ENCODE measurements at regions not wholly inside any gene's neighbourhood (a gene's known extent, or its start where the extent isn't known, plus 50 kb on each side); places are given as distances from the start of the nearest gene placed in this dataset.

- Histone ChIP-seq H3K9me1 (replicated peaks; ENCODE audit: control insufficient read depth, extremely low read depth, insufficient read depth, low read length) (no peaks in the 10 kb centered on the region), H2AFZ (ENCODE audit: low read depth, low read length) (no peak overlapping the region), H3K4me2 (ENCODE audit: insufficient read depth, low read length) (no peak overlapping the region), H4K20me1 (replicated peaks; ENCODE audit: control insufficient read depth, extremely low read depth, insufficient read depth, low read length) (no peaks in the 10 kb centered on the region), H3K9ac (replicated peaks; ENCODE audit: extremely low read depth, insufficient read depth, low read length) (no peak overlapping the region), H3K27me3 (ENCODE audit: control insufficient read depth in 2 of 2, insufficient read depth in 2 of 2, low read length in 2 of 2) (no peaks in the 10 kb centered on the region), H3K4me1 (ENCODE audit: control insufficient read depth, extremely low read depth, insufficient read depth, low read length) (peaks cover 4% of the 10 kb centered on the region), H3K79me2 (ENCODE audit: control insufficient read depth, insufficient read depth, low read length) (no peaks in the 10 kb centered on the region), H3K9me3 (replicated peaks; ENCODE audit: control insufficient read depth, insufficient read depth, low read length) (no peaks in the 10 kb centered on the region), H3K27ac (ENCODE audit: insufficient read depth, low read depth, low read length) (no peak overlapping the region), H3K36me3 (ENCODE audit: control insufficient read depth in 2 of 2, extremely low read depth in 1 of 2, insufficient read depth in 2 of 2, low read length in 2 of 2) (no peaks in the 10 kb centered on the region), H3K4me3 (replicated peaks in 1 of 3; ENCODE audit: insufficient read depth in 1 of 3, low read depth in 1 of 3, low read length in 3 of 3) (no peak overlapping the region)
- intact Hi-C loops (cut with micrococcal nuclease) (loop anchor here (5.0 kb wide), 1 partner anchor 92 kb away; the partner anchor contains the start of gene ETS2), dilution Hi-C loops (cut with MboI; ENCODE audit: extremely low pct_ligation_motif_present, low sequenced_read_pairs) (no loop called here)
- ChIA-PET POLR2A (no interaction called here), CTCF (interaction anchor here (1.0 kb wide), 1 partner anchor 11 kb away, joined by 3 read pairs; no protein-coding TSS in a partner anchor)
- no TSS peak for BruUV-seq (replicated peaks)
- DNase-seq (ENCODE audit: low read depth, low spot score) (no peak), FAIRE-seq (no peak)
- TF ChIP-seq MYC (IDR thresholded peaks at IDR 0.05; ENCODE audit: low read depth, low read length) = no peak
Measured at GRCh38 chr21:38899277-38899947, 93.7 kb downstream of the ETS2 start.

- dilution Hi-C loops (cut with MboI; ENCODE audit: extremely low pct_ligation_motif_present, low sequenced_read_pairs) = no loop called here
- intact Hi-C loops (cut with micrococcal nuclease) = loop anchor here (5.0 kb wide), 1 partner anchor 91 kb away; the partner anchor contains the start of gene ETS2
- no peaks in the 10 kb centered on the region for H3K36me3 ChIP-seq (ENCODE audit: control insufficient read depth in 2 of 2, extremely low read depth in 1 of 2, insufficient read depth in 2 of 2, low read length in 2 of 2)
Measured at GRCh38 chr21:38898422-38899096, 92.8 kb downstream of the ETS2 start.

More at GRCh38 chr21:38898422-38899096, 92.8 kb downstream of the ETS2 start:
- no peaks in the 10 kb centered on the region for H4K20me1 ChIP-seq (replicated peaks; ENCODE audit: control insufficient read depth, extremely low read depth, insufficient read depth, low read length)
- no TSS peak for BruUV-seq (replicated peaks)
- no peak overlapping the region for H3K4me2 ChIP-seq (ENCODE audit: insufficient read depth, low read length)
- FAIRE-seq (no peak), DNase-seq (ENCODE audit: low read depth, low spot score) (peak; percentile 32)
- no peaks in the 10 kb centered on the region for H3K27me3 ChIP-seq (ENCODE audit: control insufficient read depth in 2 of 2, insufficient read depth in 2 of 2, low read length in 2 of 2)
- no peak for TF ChIP-seq FOS (IDR thresholded peaks at IDR 0.05; ENCODE audit: borderline replicate concordance, insufficient read depth, low read length)
- peak; percentile 28 for TF ChIP-seq JUN (IDR thresholded peaks at IDR 0.05; ENCODE audit: borderline replicate concordance, insufficient read depth, insufficient read length, low read depth)
- peaks cover 4% of the 10 kb centered on the region for H3K4me1 ChIP-seq (ENCODE audit: control insufficient read depth, extremely low read depth, insufficient read depth, low read length)
- no peaks in the 10 kb centered on the region for H3K9me1 ChIP-seq (replicated peaks; ENCODE audit: control insufficient read depth, extremely low read depth, insufficient read depth, low read length)
- H3K4me3 ChIP-seq (replicated peaks in 1 of 3; ENCODE audit: insufficient read depth in 1 of 3, low read depth in 1 of 3, low read length in 3 of 3) = no peak overlapping the region
- CTCF ChIA-PET = interaction anchor here (1.0 kb wide), 1 partner anchor 10 kb away, joined by 3 read pairs; no protein-coding TSS in a partner anchor
- no peaks in the 10 kb centered on the region for H3K9me3 ChIP-seq (replicated peaks; ENCODE audit: control insufficient read depth, insufficient read depth, low read length)
- no peak overlapping the region for H2AFZ ChIP-seq (ENCODE audit: low read depth, low read length)
- POLR2A ChIA-PET = no interaction called here
- no peak overlapping the region for H3K9ac ChIP-seq (replicated peaks; ENCODE audit: extremely low read depth, insufficient read depth, low read length)
- H3K79me2 ChIP-seq (ENCODE audit: control insufficient read depth, insufficient read depth, low read length) = no peaks in the 10 kb centered on the region
- H3K27ac ChIP-seq (ENCODE audit: insufficient read depth, low read depth, low read length) = no peak overlapping the region

Data from endothelial cell of umbilical vein (primary cell).